IMR-90 (cell line): ENCODE measurements at regions not wholly inside any gene's neighbourhood (a gene's known extent, or its start where the extent isn't known, plus 50 kb on each side); places are given as distances from the start of the nearest gene placed in this dataset.

Source experiments
- ATAC-seq: fragments of 200-7000 bp; cut with Tn5 transposase; 2 replicates; pipeline ENCODE4 v1.9.1; 2020; ENCODE audit warnings: low read depth, mild to moderate bottlenecking, moderate library complexity
- BruUV-seq: library from RNA; stranded (reverse); fragments of 400-500 nt; replicated peaks from 2 replicates; lab custom pipeline; 2021; lab: Mats Ljungman, UMichigan
- CTCF ChIA-PET: fragments of 300-600 bp; formaldehyde crosslinking; extraction: SDS; loops from one replicate; lab custom pipeline; 2021; ENCODE audit warnings: antibody characterized with exemption; lab: Yijun Ruan, JAX
- POLR2A ChIA-PET: fragments of 300-600 bp; sonication (Branson Sonifier 250); formaldehyde crosslinking; loops from one replicate; lab custom pipeline; 2022; ENCODE audit warnings: antibody characterized with exemption; ENCODE audit not compliant: unreplicated experiment; lab: Charles Lee
- DNase-seq: peaks from one replicate; pipeline ENCODE4 v3.0.0; 2013
- H2AFZ ChIP-seq: replicated peaks from 2 replicates; pipeline ENCODE3; 2013; ENCODE audit warnings: low read length, mild to moderate bottlenecking; ENCODE audit not compliant: poor library complexity
- H2AK5ac ChIP-seq: 2 replicates; pipeline ENCODE4 v1.6.1; 2013; ENCODE audit warnings: low read depth, low read length, inconsistent platforms
- H2AK9ac ChIP-seq: replicated peaks from 2 replicates; pipeline ENCODE3; 2013; ENCODE audit warnings: mild to moderate bottlenecking, low read depth, low read length, moderate library complexity; ENCODE audit not compliant: poor library complexity
- H2BK120ac ChIP-seq: 2 replicates; pipeline ENCODE4 v1.6.1; 2013; ENCODE audit warnings: low read depth, low read length, inconsistent platforms
- H2BK15ac ChIP-seq: 3 replicates; pipeline ENCODE4 v1.6.1; 2013; ENCODE audit warnings: low read depth, low read length, inconsistent platforms
- H2BK20ac ChIP-seq: 2 replicates; pipeline ENCODE4 v1.6.1; 2013; ENCODE audit warnings: low read depth, mild to moderate bottlenecking, inconsistent platforms, low read length, moderate library complexity
- H2BK5ac ChIP-seq: 2 replicates; pipeline ENCODE4 v1.6.1; 2013; ENCODE audit warnings: mild to moderate bottlenecking, low read depth, low read length, inconsistent platforms; ENCODE audit not compliant: poor library complexity, severe bottlenecking
- H3K14ac ChIP-seq: replicated peaks from 2 replicates; pipeline ENCODE4 v1.6.1; 2013; ENCODE audit warnings: low read depth, low read length, inconsistent platforms
- H3K18ac ChIP-seq: 2 replicates; pipeline ENCODE4 v1.6.1; 2013; ENCODE audit warnings: low read depth, low read length, control low read depth
- H3K23ac ChIP-seq: 2 replicates; pipeline ENCODE4 v1.6.1; 2013; ENCODE audit warnings: low read depth, low read length, inconsistent platforms
- H3K27ac ChIP-seq: 2 replicates; pipeline ENCODE4 v1.5.1; 2013; ENCODE audit warnings: mild to moderate bottlenecking, control low read depth, low read length; ENCODE audit not compliant: insufficient read depth
- H3K27me3 ChIP-seq: 2 replicates; pipeline ENCODE4 v1.6.1; 2013; ENCODE audit warnings: low read length; ENCODE audit not compliant: control insufficient read depth, insufficient read depth
- H3K36me3 ChIP-seq: 2 replicates; pipeline ENCODE4 v1.6.1; 2013; ENCODE audit warnings: low read length, mixed read lengths; ENCODE audit not compliant: control insufficient read depth, insufficient read depth
- H3K4ac ChIP-seq: 2 replicates; pipeline ENCODE4 v1.6.1; 2013; ENCODE audit warnings: low read depth, low read length, inconsistent platforms
- H3K4me1 ChIP-seq: 2 replicates; pipeline ENCODE4 v1.6.1; 2013; ENCODE audit warnings: low read length, mixed read lengths; ENCODE audit not compliant: control insufficient read depth, insufficient read depth
- H3K4me2 ChIP-seq: 2 replicates; pipeline ENCODE4 v1.6.1; 2013; ENCODE audit warnings: low read depth, mild to moderate bottlenecking, control low read depth, low read length, moderate library complexity
- H3K4me3 ChIP-seq: 2 replicates; pipeline ENCODE4 v1.5.1; 2013; ENCODE audit warnings: low read depth, mild to moderate bottlenecking, control low read depth, low read length, moderate library complexity; ENCODE audit not compliant: insufficient read depth
- H3K56ac ChIP-seq: 2 replicates; pipeline ENCODE4 v1.6.1; 2013; ENCODE audit warnings: low read length, inconsistent platforms; ENCODE audit not compliant: insufficient read depth; ENCODE audit errors: extremely low read depth
- H3K79me1 ChIP-seq, 2 experiments: 2 replicates each; pipeline ENCODE4 v1.6.1; 2013; ENCODE audit warnings: low read length in 2 of 2, inconsistent platforms in 1 of 2, low read depth in 1 of 2
- H3K9ac ChIP-seq: 2 replicates; pipeline ENCODE4 v1.6.1; 2013; ENCODE audit warnings: low read depth, low read length, control low read depth
- H3K9me1 ChIP-seq: 2 replicates; pipeline ENCODE4 v1.6.1; 2013; ENCODE audit warnings: low read length, inconsistent platforms; ENCODE audit not compliant: insufficient read depth
- H3K9me3 ChIP-seq: 2 replicates; pipeline ENCODE4 v1.6.1; 2013; ENCODE audit warnings: low read length; ENCODE audit not compliant: control insufficient read depth, insufficient read depth
- H4K20me1 ChIP-seq: 2 replicates; pipeline ENCODE4 v1.6.1; 2013; ENCODE audit warnings: low read length, inconsistent platforms; ENCODE audit not compliant: insufficient read depth
- H4K5ac ChIP-seq: 2 replicates; pipeline ENCODE4 v1.6.1; 2013; ENCODE audit warnings: mild to moderate bottlenecking, low read depth, low read length, control low read depth
- H4K8ac ChIP-seq, 2 experiments: 2 replicates each; pipeline ENCODE4 v1.6.1; 2013; ENCODE audit warnings: low read depth in 2 of 2, low read length in 2 of 2, control low read depth in 1 of 2, inconsistent platforms in 1 of 2
- H4K91ac ChIP-seq: 2 replicates; pipeline ENCODE4 v1.6.1; 2013; ENCODE audit warnings: low read depth, low read length, inconsistent platforms; ENCODE audit not compliant: insufficient read depth
- MXI1 ChIP-seq: IDR thresholded peaks from 2 replicates; pipeline ENCODE4 v1.6.1; 2012; ENCODE audit warnings: low read depth, mild to moderate bottlenecking, low read length, moderate library complexity, borderline replicate concordance
- RAD21 ChIP-seq: IDR thresholded peaks from 2 replicates; pipeline ENCODE4 v1.6.1; 2012; ENCODE audit warnings: low read length, improper control_type of control experiment
- WGBS, 2 experiments: methylation state at CpG; one replicate each; pipeline versions ENCODE4 v1.1.5 to v1.1.7; 2013; ENCODE audit warnings: missing lambda C conversion rate in 2 of 2; ENCODE audit not compliant: insufficient read length in 1 of 2; ENCODE audit errors: extremely low coverage in 2 of 2; 5-methylcytosine and 5-hydroxymethylcytosine counted together
- dilution Hi-C: fragments of 300-500 bp; cut with HindIII; formaldehyde crosslinking; loops from one replicate; pipeline ENCODE4 v1.14.3; 2018; ENCODE audit warnings: low sequenced_read_pairs; ENCODE audit not compliant: unreplicated experiment
- in situ Hi-C: fragments of 300-500 bp; cut with MboI; formaldehyde crosslinking; loops from 3 replicates; pipeline ENCODE4 v1.14.3; 2019; ENCODE audit warnings: low sequenced_read_pairs, inconsistent platforms, mixed read lengths
- intact Hi-C: fragments of 100-400 bp; cut with micrococcal nuclease; formaldehyde crosslinking; loops from 2 replicates; pipeline ENCODE4 v1.10.0; 2022

- Histone ChIP-seq H2BK5ac (no peak overlapping the region), H2BK20ac (no peak overlapping the region), H2BK15ac (no peak overlapping the region), H3K27ac (no peak overlapping the region), H3K23ac (no peak overlapping the region), H2AK5ac (no peak overlapping the region), H4K5ac (no peak overlapping the region), H3K27me3 (no peaks in the 10 kb centered on the region), H2AFZ (no peak overlapping the region), H2BK120ac (no peak overlapping the region), H3K56ac (no peak overlapping the region; the same call in 1 of the 2 replicates), H2AK9ac (no peak overlapping the region), H3K4me1 (no peaks in the 10 kb centered on the region), H3K36me3 (no peaks in the 10 kb centered on the region), H4K20me1 (no peaks in the 10 kb centered on the region), H3K4ac (no peak overlapping the region), H3K9me3 (no peaks in the 10 kb centered on the region), H4K91ac (no peak overlapping the region), H3K9me1 (no peaks in the 10 kb centered on the region), H3K4me3 (no peak overlapping the region), H3K18ac (no peak overlapping the region), H3K4me2 (no peak overlapping the region), H3K9ac (no peak overlapping the region), H4K8ac (no peak overlapping the region), H3K14ac (no peak overlapping the region), H3K79me1 (no peaks in the 10 kb centered on the region)
- dilution Hi-C loops (no loop called here), intact Hi-C loops (no loop called here), in situ Hi-C loops (no loop called here)
- WGBS, 2 experiments, result no CpG with 5 or more reads among the region's 2 CpGs
- CTCF ChIA-PET, result no interaction called here
- no TSS peak for BruUV-seq
- DNase-seq (no peak), ATAC-seq (no peak)
- POLR2A ChIA-PET, result no interaction called here
- TF ChIP-seq RAD21 (no peak), MXI1 (no peak)
Observed at GRCh38 chr2:121858847-121859246, 103.4 kb downstream of the TSN start.
